Tibial artery (tissue), 4 donors: ENCODE measurements at regions not wholly inside any gene's neighbourhood (a gene's known extent, or its start where the extent isn't known, plus 50 kb on each side); places are given as distances from the start of the nearest gene placed in this dataset.

Source experiments
- DNase-seq, 2 donors: peaks; one replicate each; pipeline ENCODE4 v3.0.0-alpha.2; 2019
- H3K27ac ChIP-seq, 2 donors: fragments of 200-600 bp; sonication (generic) in 1 of 2; 1 replicate in 1 of 2; 2 replicates in 1 of 2; pipeline ENCODE4 v1.5.1; 2018 to 2019; ENCODE audit warnings: mild to moderate bottlenecking in 1 of 2
- H3K27me3 ChIP-seq, 2 donors: fragments of 200-600 bp; sonication (generic) in 1 of 2; one replicate each; pipeline versions ENCODE4 v1.5.1 to v1.6.0; 2016 to 2019
- H3K36me3 ChIP-seq, 3 donors: fragments of 200-600 bp; sonication (generic) in 2 of 3; one replicate each; pipeline ENCODE4 v1.5.1; 2016 to 2019; ENCODE audit warnings: mild to moderate bottlenecking in 2 of 3
- H3K4me1 ChIP-seq, 4 donors: fragments of 200-600 bp; sonication (generic) in 2 of 4; 1 replicate in 3 of 4; 2 replicates in 1 of 4; pipeline ENCODE4 v1.5.1; 2016 to 2019
- H3K4me3 ChIP-seq, 2 donors: fragments of 200-600 bp; sonication (generic) in 1 of 2; 1 replicate in 1 of 2; 2 replicates in 1 of 2; pipeline ENCODE4 v1.5.1; 2018 to 2019; ENCODE audit warnings: mild to moderate bottlenecking in 2 of 2
- H3K9me3 ChIP-seq, 3 donors: fragments of 200-600 bp; sonication (generic) in 1 of 3; one replicate each; pipeline ENCODE4 v1.5.1; 2016 to 2019
- CTCF ChIP-seq, 2 experiments: fragments of 200-600 bp in 1 of 2; fragments of 450-650 bp in 1 of 2; IDR thresholded peaks; one replicate each; pipeline ENCODE4 v1.5.1; 2017 to 2019; ENCODE audit warnings: antibody characterized with exemption in 2 of 2, mild to moderate bottlenecking in 1 of 2, moderate library complexity in 1 of 2
- intact Hi-C: fragments of 100-400 bp; cut with DNase I; formaldehyde crosslinking; loops from one replicate; pipeline ENCODE4 v1.15.0; 2023; ENCODE audit warnings: low total_unique reads

- H3K27me3 ChIP-seq = no peaks in the 10 kb centered on the region
- no peaks in the 10 kb centered on the region for H3K4me1 ChIP-seq
- intact Hi-C loops = no loop called here
- no peak overlapping the region for H3K4me3 ChIP-seq
- no peaks in the 10 kb centered on the region for H3K36me3 ChIP-seq
- no peaks in the 10 kb centered on the region for H3K9me3 ChIP-seq
- TF ChIP-seq CTCF (IDR thresholded peaks at IDR 0.05) = no peak
- DNase-seq = no peak
- no peak overlapping the region for H3K27ac ChIP-seq
Measured at GRCh38 chr4:99712530-99712929, 54.9 kb upstream of the C4orf54 start.

- no peaks in the 10 kb centered on the region for H3K9me3 ChIP-seq
- no peaks in the 10 kb centered on the region for H3K36me3 ChIP-seq
- H3K27ac ChIP-seq = no peak overlapping the region
- no peak for TF ChIP-seq CTCF (IDR thresholded peaks at IDR 0.05)
- no peaks in the 10 kb centered on the region for H3K4me1 ChIP-seq
- no peaks in the 10 kb centered on the region for H3K27me3 ChIP-seq
- H3K4me3 ChIP-seq = no peak overlapping the region
- no peak for DNase-seq
- intact Hi-C loops = no loop called here
Measured at GRCh38 chr4:99712099-99712498, 54.5 kb upstream of the C4orf54 start.

GRCh38 chr4:99711657-99712056, 54.0 kb upstream of the C4orf54 start:
- DNase-seq = no peak
- Histone ChIP-seq H3K4me1 (no peaks in the 10 kb centered on the region), H3K9me3 (no peaks in the 10 kb centered on the region), H3K4me3 (no peak overlapping the region), H3K27ac (no peak overlapping the region), H3K27me3 (no peaks in the 10 kb centered on the region), H3K36me3 (no peaks in the 10 kb centered on the region)
- TF ChIP-seq CTCF (IDR thresholded peaks at IDR 0.05) = no peak
- intact Hi-C loops = no loop called here

GRCh38 chr4:99710681-99711345, 53.2 kb upstream of the C4orf54 start:
- no peak overlapping the region for H3K4me3 ChIP-seq
- H3K27me3 ChIP-seq = no peaks in the 10 kb centered on the region
- no peak for DNase-seq
- intact Hi-C loops = no loop called here
- no peak for TF ChIP-seq CTCF (IDR thresholded peaks at IDR 0.05)
- H3K36me3 ChIP-seq = no peaks in the 10 kb centered on the region
- H3K27ac ChIP-seq = no peak overlapping the region
- no peaks in the 10 kb centered on the region for H3K9me3 ChIP-seq
- H3K4me1 ChIP-seq = no peaks in the 10 kb centered on the region

- no peak overlapping the region for H3K4me3 ChIP-seq
- TF ChIP-seq CTCF (IDR thresholded peaks at IDR 0.05) = no peak
- H3K36me3 ChIP-seq = no peaks in the 10 kb centered on the region
- intact Hi-C loops = no loop called here
- no peak for DNase-seq
- no peaks in the 10 kb centered on the region for H3K27me3 ChIP-seq
- no peaks in the 10 kb centered on the region for H3K4me1 ChIP-seq
- no peaks in the 10 kb centered on the region for H3K9me3 ChIP-seq
- no peak overlapping the region for H3K27ac ChIP-seq
Measured at GRCh38 chr4:99710020-99710419, 52.4 kb upstream of the C4orf54 start.

GRCh38 chr4:99708551-99708950, 50.9 kb upstream of the C4orf54 start:
- Histone ChIP-seq H3K9me3 (no peaks in the 10 kb centered on the region), H3K4me3 (no peak overlapping the region), H3K36me3 (no peaks in the 10 kb centered on the region), H3K27me3 (no peaks in the 10 kb centered on the region), H3K4me1 (no peaks in the 10 kb centered on the region), H3K27ac (no peak overlapping the region)
- intact Hi-C loops = no loop called here
- TF ChIP-seq CTCF (IDR thresholded peaks at IDR 0.05) = no peak
- no peak for DNase-seq
